ENCODE measurements at regions not wholly inside any gene's neighbourhood (a gene's known extent, or its start where the extent isn't known, plus 50 kb on each side); places are given as distances from the start of the nearest gene placed in this dataset.

- 9 to 42% methylated on average over 3 of the region's 3 CpGs for WGBS, 2 donors
- no peak overlapping the region for H3K4me3 ChIP-seq
- peaks cover 0 to 14% (median 0%) of the 10 kb centered on the region in 3 donors for H3K9me3 ChIP-seq
- intact Hi-C loops (cut with DNase I): no loop called here
- no peak overlapping the region for H3K27ac ChIP-seq
- H3K27me3 ChIP-seq: no peaks in the 10 kb centered on the region
- ATAC-seq (no peak), DNase-seq (no peak)
- H3K36me3 ChIP-seq (replicated peaks in 1 of 2; ENCODE audit: insufficient read depth in 1 of 2, low read depth in 2 of 2): no peaks in the 10 kb centered on the region
- TF ChIP-seq, protein P1, sequence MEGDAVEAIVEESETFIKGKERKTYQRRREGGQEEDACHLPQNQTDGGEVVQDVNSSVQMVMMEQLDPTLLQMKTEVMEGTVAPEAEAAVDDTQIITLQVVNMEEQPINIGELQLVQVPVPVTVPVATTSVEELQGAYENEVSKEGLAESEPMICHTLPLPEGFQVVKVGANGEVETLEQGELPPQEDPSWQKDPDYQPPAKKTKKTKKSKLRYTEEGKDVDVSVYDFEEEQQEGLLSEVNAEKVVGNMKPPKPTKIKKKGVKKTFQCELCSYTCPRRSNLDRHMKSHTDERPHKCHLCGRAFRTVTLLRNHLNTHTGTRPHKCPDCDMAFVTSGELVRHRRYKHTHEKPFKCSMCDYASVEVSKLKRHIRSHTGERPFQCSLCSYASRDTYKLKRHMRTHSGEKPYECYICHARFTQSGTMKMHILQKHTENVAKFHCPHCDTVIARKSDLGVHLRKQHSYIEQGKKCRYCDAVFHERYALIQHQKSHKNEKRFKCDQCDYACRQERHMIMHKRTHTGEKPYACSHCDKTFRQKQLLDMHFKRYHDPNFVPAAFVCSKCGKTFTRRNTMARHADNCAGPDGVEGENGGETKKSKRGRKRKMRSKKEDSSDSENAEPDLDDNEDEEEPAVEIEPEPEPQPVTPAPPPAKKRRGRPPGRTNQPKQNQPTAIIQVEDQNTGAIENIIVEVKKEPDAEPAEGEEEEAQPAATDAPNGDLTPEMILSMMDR (IDR thresholded peaks at IDR 0.05): no peak
- TF ChIP-seq POLR2A (IDR thresholded peaks at IDR 0.05): no peak
- no peaks in the 10 kb centered on the region for H3K4me1 ChIP-seq
These were observed 265.2 kb upstream of the PPP2R2D start for GRCh38 chr10:131635564-131636015.

DNA sequence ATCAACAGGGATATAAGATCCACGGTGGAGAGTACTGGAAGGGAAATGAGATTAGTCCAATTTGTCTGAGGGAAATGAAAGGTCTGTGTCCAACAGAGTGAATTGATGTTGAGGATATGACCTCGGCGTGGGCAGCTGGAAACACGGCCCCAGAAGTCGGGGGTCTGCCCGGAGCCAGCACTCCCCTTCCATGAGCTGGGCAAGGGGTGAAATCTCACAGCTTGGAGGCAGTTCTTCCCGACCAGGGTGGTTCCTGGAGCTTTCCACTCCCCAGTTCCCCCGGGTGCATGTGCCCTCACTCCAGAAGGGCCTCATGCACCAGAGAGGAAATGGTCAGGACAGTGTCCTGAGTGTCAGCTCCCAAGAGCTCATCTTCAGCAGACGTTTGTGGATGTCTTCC, 264.7 kb upstream of the PPP2R2D start:
- DNase-seq (no peak), ATAC-seq (no peak)
- TF ChIP-seq POLR2A (IDR thresholded peaks at IDR 0.05): no peak
- TF ChIP-seq, protein P1 (IDR thresholded peaks at IDR 0.05): no peak
- H3K9me3 ChIP-seq: peaks cover 0 to 14% (median 0%) of the 10 kb centered on the region in 3 donors
- no peaks in the 10 kb centered on the region for H3K27me3 ChIP-seq
- intact Hi-C loops (cut with DNase I): no loop called here
- no peaks in the 10 kb centered on the region for H3K36me3 ChIP-seq (replicated peaks in 1 of 2; ENCODE audit: insufficient read depth in 1 of 2, low read depth in 2 of 2)
- no peak overlapping the region for H3K27ac ChIP-seq
- no peaks in the 10 kb centered on the region for H3K4me1 ChIP-seq
- no peak overlapping the region for H3K4me3 ChIP-seq
- 60 to 61% methylated on average over 9 of the region's 9 CpGs for WGBS, 2 donors

DNA sequence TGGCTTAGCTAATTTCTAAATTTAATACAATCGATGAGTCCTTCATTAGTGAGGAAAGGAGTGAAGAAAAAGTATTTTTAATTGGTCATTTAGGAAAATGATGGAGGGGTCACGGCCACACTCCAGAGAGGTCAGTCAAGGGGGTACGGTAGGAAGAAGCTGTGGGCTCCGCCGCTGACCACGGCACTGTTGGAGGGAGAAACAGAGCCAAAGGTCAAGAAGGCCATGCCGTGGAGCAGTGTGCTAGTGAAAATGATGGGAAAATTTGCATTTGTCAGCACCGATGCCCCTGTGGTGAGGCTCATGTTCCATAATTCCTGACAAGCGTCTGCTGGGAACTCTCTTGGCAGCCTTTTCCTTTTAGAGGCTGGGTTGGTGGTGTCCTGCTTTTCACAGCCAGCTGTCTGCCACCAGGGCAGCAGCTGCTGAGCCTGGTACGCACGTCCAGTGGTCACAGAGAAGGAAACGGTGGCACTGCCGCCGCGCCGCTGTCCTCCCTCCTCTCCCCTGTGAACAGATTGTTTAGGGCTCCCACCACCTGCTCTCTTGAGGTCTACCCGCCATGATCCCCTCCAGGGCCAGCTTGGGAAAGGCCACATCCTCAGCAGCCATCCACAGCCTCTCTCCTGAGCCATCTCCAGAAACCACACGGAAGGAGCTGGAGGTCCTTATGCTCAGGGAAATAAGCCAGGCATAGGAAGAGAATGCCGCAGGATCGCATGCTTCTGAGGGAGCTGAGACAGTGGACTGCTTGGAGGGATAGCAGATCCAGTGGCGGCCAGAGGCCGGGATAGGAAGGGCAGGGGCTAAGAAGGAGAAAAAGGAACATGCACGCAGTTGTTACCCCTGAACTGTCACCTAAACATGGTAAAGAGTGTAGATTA, 263.7 kb upstream of the PPP2R2D start:
- TF ChIP-seq, protein P1 (IDR thresholded peaks at IDR 0.05): no peak
- TF ChIP-seq POLR2A (IDR thresholded peaks at IDR 0.05): no peak
- Histone ChIP-seq H3K36me3 (replicated peaks in 1 of 2; ENCODE audit: insufficient read depth in 1 of 2, low read depth in 2 of 2) (no peaks in the 10 kb centered on the region), H3K27ac (no peak overlapping the region), H3K9me3 (peaks cover 0 to 14% (median 0%) of the 10 kb centered on the region in 3 donors), H3K27me3 (no peaks in the 10 kb centered on the region), H3K4me3 (no peak overlapping the region), H3K4me1 (no peaks in the 10 kb centered on the region)
- ATAC-seq (no peak), DNase-seq (no peak)
- intact Hi-C loops (cut with DNase I): no loop called here
- WGBS, 2 donors: 78 to 82% methylated on average over 21 to 23 of the region's 23 CpGs

DNA sequence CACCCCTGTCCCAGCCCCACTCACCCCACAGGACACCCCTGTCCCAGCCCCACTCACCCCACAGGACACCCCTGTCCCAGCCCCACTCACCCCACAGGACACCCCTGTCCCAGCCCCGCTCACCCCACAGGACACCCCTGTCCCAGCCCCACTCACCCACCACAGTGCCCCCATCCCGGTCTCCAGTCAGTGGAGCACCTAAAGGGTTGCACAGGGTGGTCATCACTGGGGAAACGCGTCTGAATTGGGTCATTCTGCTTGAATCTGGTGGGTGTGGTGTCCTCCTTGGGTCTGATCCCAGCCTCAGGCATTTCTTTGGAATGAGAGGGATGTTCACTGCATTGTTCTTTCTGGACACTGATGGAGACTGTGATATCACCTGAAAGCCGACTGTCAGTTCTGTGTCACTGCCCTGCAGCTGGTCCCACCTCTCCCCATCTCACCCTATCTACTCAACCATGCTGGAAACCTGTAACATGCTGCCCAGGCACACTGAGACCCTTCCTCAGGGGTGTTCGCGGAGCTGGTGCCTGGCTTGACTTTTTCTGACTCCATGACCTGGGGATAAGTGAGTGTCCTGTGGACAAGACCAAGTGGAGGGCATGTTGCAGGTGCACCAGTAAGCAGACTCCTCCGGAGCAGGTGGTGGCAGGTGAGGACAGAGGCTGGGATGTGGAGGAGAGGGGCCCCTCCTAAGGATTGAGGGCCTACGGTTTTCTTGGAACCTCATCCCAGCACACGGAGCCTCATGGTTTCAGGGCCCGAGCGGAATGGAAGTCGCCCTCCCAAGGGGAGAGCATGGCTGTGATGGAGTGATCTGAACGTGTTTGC, 262.5 kb upstream of the PPP2R2D start:
- no peaks in the 10 kb centered on the region for H3K27me3 ChIP-seq
- intact Hi-C loops (cut with DNase I): no loop called here
- no peak for DNase-seq
- ATAC-seq: no peak
- H3K4me1 ChIP-seq: no peaks in the 10 kb centered on the region
- WGBS, 2 donors: 74 to 94% methylated on average over 10 to 11 of the region's 14 CpGs
- H3K4me3 ChIP-seq: no peak overlapping the region
- H3K27ac ChIP-seq: no peak overlapping the region
- peaks cover 0 to 14% (median 0%) of the 10 kb centered on the region in 3 donors for H3K9me3 ChIP-seq
- H3K36me3 ChIP-seq (replicated peaks in 1 of 2; ENCODE audit: insufficient read depth in 1 of 2, low read depth in 2 of 2): no peaks in the 10 kb centered on the region
- TF ChIP-seq POLR2A (IDR thresholded peaks at IDR 0.05): no peak

GRCh38 chr10:131638880-131639278, 261.9 kb upstream of the PPP2R2D start:
- no peaks in the 10 kb centered on the region for H3K4me1 ChIP-seq
- WGBS, 2 donors: 90 to 91% methylated on average over 4 of the region's 4 CpGs
- H3K36me3 ChIP-seq (replicated peaks in 1 of 2; ENCODE audit: insufficient read depth in 1 of 2, low read depth in 2 of 2): no peaks in the 10 kb centered on the region
- DNase-seq (no peak), ATAC-seq (no peak)
- no peaks in the 10 kb centered on the region for H3K27me3 ChIP-seq
- intact Hi-C loops (cut with DNase I): no loop called here
- H3K4me3 ChIP-seq: no peak overlapping the region
- TF ChIP-seq, protein P1 (IDR thresholded peaks at IDR 0.05): no peak
- no peak for TF ChIP-seq POLR2A (IDR thresholded peaks at IDR 0.05)
- no peak overlapping the region for H3K27ac ChIP-seq
- H3K9me3 ChIP-seq: peaks cover 0 to 14% (median 0%) of the 10 kb centered on the region in 3 donors

Data from body of pancreas (tissue), 4 donors.